GM21447 (cell line): ENCODE measurements at regions not wholly inside any gene's neighbourhood (a gene's known extent, or its start where the extent isn't known, plus 50 kb on each side); places are given as distances from the start of the nearest gene placed in this dataset.
A peak's percentile ranks its signal among the peaks of the same experiment; 100 is the strongest.
"Not testable (repeated sequence)": the region's sequence is repeated elsewhere in the genome, so short reads cannot be mapped to it uniquely, and the experiment has no call there.

Experiments
- ATAC-seq: cut with Tn5 transposase; IDR thresholded peaks from one replicate; pipeline ENCODE4 v1.9.1; 2021; ENCODE audit not compliant: unreplicated experiment

DNA sequence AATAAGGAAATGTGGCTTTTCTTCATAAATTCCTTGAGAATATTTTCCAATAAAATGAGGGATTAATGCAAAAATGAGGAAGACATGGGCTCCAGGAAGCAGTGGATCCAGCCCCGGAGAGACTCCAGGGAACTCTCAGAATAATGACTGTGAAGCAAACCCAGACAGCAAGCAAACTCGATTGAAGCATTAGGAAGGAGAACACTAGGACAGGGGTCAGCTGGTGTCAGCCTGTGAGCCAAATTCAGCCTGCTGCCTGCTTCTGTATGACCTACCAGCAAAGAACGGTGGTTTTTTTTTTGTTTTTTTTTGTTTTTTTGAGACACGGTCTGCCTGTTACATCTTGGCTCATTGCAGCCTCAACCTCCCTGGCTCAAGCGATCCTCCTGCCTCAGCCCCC, 133.9 kb upstream of the FOXN2 start:
- ATAC-seq, result no peak

DNA sequence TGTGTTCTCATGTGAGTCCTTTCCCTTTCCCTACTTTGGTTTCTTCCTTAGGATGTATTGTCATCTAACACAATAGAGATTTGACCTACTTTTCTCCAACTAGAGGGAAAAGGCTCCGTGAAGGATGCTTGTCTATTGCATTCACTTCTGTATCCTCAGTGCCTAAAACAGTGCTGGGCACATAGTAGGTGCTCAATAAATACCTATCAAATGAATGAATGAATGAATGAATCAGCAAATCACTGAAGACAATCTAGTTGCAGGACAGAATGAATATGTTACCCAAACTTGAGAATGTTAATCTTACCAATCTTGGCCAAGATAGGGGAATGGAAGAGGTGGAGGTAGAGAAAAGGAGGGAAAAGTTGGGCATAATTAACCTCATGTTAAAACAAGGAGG, 131.2 kb upstream of the FOXN2 start:
- no peak for ATAC-seq

DNA sequence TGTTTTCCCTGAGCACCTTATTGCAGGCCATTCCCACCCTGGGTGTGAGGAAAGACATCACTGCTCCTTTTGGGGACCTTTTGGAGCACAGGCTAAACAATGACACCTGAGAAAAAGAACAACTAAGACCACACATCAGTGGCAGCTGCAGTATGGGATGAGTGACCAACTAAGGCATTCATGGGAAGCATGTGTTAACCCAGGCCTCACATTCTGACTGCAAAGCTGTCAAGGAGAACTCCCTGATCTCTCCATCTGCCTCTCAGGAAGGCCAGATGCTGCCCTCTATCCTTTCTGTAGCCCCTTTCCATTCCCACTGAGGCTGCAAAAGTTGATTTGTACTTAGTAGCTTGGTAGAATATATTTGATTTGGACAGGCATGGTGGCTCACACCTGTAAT, 130.5 kb upstream of the FOXN2 start:
- no peak for ATAC-seq

DNA sequence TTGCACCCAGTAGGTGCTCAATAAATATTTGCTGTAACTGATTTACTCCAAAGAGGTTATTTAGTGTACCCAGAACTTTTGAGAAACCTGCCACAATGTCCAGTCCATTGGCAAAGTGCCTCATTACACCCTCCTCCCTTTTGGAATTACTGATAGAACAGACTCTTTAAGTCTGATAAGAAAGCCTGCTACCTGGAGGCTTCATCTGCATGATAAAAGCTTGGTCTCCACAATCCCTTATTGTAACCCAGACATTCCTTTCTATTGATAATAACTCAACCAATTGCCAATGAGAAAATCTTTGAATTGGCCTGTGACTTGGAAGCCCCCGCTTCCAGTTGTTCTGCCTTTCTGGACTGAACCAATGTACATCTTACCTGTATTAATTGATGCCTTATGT, 127.0 kb upstream of the FOXN2 start:
- ATAC-seq, result no peak

DNA sequence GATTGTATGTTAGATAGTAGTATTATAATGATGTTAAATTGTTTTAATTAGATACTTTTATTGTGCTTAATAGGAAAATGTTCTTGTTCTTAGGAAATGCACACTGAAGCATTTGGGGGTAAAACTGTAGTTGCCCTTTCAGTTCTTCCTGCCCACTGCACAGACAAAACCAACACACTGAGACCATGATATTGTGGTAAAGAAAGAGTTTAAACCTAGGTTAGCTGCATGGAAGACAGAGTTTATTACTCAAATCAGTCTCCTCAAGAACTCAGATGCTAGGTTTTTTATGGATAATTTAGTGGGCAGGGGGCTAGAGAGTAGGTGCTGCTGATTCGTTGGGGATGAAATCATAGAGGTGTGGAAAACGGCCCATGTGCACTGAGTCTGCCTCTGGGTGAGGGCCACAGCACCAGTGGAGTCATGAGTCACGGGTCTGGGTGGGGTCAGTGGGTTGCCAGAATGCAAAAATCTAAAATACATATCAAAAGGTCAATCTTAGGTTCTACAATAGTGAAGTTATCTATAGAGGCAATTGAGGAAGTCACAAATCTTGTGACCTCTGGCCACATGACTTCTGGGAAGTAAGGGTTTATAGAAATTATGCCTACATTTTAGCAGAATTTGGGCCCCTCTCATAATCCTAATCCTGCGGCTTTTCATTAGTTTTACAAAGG, 124.8 kb upstream of the FOXN2 start:
- ATAC-seq, result no peak

DNA sequence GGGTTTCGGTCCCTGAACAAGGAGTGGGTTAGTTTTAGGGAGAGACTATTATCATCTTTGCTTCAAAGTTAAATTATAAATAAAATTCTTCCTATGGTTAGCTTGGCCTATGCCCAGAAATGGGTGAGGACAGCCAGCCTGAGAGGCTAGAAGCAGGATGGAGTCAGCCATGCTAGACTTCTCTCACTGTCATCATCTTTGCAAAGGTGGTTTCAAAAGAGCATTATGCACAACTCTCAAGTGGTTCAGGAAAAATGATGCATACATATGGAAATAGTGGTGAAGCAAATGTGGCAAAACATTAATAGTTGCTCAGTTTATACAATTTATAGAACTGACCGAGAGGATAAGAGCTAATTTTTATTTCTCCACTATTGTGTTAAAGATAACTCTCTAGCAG, 124.3 kb upstream of the FOXN2 start:
- no peak for ATAC-seq

DNA sequence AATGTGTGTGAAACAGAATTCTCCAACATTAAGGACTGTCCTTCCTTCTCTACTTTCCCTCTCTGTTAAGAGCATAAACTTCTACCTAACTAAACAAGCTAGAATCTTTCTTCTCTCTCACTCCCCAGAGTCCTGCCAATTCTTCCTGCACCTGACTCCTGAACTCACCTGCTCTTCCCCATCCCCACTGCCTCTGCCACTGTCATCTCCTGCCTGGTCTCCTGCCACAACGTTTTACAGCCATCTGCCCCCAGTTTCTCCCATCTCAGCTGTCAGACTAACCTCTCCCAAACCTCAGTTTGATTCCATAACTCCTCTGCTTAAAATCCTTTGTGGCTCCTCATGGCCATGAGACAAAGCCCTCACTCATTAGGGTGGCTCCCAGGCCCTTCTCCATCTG, 119.8 kb upstream of the FOXN2 start:
- no peak for ATAC-seq

DNA sequence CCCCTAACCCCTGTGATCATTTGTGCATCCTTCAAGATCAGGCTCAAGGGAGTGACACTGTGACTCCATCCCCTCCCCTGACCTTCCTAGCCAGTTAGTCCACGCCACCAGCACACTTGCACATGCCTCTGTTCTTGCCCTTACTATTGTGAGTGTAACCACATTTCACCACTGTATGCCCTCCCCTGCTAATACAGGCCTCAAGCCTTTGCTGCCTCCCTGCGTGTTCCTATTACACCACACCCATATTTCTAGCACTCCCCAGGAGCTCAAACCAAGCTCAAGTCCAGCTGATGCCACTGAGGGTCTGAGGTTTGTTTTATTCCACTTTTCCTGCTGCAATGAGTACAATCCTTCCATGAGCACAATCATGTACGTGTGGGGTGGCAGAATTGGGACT, 119.3 kb upstream of the FOXN2 start:
- no peak for ATAC-seq

DNA sequence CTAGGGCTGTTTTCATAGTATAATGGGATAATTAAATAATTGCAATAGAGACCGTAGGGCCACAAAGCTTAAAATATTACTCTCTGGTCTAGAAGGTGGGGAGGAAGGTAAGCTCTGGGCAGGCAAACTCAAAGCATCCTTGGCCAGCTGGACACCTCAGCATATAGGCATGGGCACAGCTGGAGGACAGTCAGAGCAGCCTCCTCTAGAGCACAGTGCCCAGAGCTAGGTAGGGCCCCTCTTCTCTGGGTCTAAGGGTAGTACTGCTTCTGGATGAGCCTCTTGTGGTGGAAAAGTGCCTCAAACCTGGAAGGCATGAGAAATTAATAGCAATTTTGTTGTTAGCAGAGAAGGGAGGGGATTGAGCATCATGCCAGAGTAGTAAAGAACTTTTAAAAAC, 116.9 kb upstream of the FOXN2 start:
- no peak for ATAC-seq

DNA sequence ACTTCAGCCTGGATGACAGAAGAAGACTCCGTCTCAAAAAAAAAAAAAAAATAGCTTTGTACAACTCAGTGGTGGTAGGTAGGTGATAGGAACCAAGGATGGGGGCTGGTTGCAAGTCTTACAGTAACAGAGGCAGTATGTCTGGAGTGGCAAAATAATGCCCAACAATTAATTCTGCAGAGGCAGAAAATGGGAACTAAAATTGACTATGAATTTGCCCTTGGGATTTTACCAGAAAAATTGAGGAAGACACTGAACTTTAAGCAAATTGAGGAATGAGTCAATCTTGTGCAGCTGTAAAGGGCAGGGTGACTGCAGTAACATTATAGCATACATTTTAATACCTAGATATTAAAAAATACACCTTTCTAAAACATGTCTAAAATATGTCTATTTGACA, 116.1 kb upstream of the FOXN2 start:
- no peak for ATAC-seq

DNA sequence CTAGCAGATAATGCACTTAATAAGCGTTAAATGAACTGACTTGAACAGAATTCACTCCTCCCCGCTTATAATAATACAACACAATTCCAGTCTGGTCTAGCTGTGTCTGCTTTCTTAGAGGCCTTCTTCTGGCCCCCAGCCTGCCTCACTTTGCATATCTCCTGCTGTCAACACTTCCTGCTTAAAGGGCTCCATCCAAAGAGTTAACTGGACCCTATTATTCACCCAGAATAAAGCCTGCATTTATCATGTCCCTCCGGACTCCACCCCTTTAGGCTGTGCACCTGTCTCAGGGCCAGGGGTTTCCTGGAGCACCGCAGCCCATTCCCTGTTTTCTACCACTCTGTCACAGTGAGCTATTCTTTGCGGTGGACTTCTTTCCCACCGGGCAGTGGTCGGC, 115.4 kb upstream of the FOXN2 start:
- no peak for ATAC-seq

DNA sequence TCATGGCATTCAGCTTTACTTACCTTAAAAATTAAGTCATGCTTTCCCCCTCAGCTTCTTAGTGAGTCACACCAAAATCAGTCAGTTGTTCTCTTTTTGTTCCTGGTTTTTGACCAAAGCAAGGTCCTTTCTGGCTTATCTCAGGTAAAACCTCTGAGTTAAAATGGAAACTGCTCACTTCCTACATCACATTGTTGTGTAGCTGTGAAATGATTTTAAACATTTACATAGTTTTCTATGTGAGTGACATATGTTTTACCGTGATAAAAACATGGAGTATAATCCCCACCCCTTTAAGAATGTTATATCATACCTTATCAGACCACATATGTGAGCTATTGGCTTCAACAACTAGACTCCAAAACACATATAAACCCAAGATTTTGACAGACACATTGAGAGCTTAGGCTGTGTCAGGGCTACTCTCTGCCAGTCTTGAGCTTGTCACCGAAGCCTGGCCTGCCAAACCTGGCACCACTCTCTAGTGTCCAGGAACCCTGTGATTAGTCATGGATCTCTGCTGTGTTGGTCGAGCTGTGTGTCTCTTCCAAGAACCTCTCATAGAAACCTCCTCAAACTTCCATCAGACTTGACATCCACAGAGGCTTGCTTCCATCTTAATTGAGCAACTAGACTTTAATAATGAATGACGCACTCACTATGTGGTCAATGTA, 113.7 kb upstream of the FOXN2 start:
- ATAC-seq, result peak; percentile 62

DNA sequence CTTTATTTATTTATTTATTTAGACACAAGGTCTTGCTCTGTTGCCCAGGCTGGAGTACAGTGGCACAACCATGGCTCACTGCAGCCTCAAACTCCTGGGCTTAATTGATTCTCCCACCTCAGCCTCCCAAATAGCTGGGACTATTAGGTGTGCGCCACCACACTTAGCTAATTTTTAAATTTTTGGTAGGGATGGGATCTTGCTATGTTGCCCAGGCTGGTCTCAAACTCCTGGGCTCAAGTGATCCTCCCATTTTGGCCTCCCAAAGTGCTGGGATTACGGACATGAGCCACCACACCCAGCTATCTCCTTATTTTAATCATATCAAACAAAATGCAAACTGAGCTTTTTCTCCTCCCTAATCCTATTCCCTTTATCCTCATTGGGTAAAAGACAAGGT, 113.0 kb upstream of the FOXN2 start:
- ATAC-seq, result not testable (repeated sequence)

DNA sequence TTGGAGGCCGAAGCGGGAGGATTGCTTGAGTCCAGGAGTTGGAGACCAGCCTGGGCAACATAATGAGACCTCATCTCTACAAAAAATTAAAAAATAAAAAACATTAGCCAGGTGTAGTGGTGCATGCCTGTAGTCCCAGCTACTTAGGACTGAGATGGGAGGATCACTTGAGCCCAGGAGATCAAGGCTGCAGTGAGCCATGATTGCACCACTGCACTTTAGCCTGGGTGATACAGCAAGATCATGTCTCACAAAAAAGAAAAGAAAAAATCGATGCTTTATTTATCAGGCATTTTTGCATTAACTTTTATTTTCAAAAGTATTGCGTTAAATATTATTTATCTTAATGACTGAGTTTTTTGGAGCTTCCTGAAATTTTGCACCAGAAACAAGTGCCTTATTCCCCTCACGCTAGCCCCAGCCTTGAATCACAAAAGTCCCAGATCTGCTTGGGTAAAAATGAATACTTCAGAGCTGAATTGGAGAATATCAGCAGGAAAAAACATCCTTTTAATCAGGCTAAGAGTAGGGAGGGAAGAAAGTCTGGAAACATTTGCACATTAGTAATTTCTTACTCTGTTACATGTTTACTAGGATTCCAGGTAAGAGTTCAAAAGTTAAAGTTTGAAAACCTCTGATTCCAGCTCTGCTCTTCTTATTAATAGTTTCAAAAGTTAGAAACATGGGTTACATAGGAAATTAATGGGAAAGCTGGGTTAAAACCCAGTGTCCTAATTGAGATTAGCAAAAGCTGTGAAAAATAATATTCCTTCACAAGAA, 111.4 kb upstream of the FOXN2 start:
- ATAC-seq, result no peak

DNA sequence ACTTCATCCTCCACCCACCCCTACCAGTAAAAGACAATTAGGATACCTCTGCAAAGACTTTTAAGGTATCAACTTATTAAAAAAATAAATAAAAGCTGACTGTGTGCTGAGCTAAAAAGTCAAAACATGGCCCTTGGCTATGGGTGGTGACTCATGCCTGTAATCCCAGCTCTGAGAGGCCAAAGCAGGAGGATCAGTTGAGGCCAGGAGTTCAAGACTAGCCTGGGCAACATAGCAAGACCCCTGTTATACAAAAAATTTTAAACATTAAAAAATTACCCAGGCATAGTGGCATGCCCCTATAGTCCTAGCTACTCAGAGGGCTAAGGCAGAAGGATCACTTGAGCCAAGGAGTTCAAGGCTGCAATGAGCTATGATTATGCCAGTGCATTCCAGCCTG, 110.8 kb upstream of the FOXN2 start:
- ATAC-seq, result no peak

DNA sequence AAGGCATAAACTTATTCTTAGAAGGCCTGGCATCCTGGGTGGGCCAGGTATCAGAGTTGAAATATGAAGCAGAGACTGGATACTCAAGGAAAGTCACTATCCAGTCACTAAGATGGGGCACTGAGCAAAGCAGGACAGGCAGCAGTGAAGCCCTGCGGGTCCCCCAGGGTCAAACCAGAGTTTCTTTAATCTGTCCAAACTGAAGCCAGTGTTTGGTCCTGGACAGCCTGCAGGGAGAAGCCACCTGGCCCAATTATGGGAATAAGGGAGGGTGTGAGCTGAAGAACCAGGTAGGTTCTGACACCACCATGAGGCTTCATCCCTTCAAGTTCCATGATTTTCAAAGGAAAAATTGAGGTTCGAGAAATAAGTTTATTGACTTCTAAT, 109.7 kb upstream of the FOXN2 start:
- ATAC-seq, result no peak

DNA sequence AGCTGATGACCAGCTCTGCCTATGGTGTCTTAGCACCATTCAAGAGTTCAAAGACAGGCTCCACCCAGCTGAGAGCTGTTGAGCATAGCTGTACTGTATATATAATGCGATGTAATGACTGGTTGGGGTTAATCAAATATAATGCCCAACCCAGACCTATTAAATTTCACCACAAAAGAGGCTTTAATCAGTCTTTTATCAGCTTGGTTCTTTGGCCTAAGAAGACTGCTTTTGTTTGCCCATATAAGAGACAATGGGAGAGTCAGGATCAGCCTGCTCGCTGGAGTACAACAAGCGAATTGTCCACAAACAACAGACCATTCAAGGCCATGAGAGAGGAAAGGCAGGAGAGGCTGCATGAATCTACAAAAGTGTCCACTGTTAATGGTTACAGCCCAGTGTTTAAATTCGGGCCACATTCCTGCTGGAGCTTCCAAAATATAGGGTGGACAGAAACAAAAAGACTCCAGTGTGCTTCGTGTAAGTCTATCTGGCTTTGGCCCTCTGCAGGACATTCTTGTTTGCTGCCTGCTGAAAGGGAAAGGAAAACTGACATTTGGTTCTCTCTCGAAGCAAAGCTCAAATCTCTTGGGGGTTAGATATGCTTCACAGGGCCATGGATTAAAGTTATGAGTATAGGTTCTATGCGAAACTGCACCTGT, 109.2 kb upstream of the FOXN2 start:
- peak; percentile 83 for ATAC-seq

DNA sequence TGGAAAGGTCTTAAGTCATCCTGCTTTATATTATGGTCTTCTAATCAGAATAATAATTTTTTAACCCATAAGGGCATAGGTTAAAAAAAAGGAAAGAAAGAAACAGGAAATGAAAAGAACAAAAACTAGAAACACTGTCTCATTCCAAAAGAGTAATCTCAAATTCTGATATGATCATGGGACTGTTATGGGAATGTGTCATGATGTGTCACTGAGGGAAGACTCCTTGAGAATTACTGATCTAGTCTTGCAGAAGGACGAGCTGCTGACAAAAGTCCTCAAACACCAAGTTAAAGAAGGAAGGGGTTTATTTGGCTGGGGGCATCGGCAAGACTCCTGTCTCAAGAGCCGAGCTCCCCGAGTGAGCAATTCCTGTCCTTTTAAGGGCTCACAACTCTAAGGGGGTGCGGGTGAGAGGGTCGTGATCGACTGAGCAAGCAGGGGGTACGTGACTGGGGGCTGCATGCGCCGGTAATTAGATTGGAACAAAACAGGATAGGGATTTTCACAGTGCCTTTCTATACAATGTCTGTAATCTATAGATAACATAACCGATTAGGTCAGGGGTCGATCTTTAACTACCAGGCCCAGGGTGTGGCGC, 108.3 kb upstream of the FOXN2 start:
- ATAC-seq, result not testable (repeated sequence)

DNA sequence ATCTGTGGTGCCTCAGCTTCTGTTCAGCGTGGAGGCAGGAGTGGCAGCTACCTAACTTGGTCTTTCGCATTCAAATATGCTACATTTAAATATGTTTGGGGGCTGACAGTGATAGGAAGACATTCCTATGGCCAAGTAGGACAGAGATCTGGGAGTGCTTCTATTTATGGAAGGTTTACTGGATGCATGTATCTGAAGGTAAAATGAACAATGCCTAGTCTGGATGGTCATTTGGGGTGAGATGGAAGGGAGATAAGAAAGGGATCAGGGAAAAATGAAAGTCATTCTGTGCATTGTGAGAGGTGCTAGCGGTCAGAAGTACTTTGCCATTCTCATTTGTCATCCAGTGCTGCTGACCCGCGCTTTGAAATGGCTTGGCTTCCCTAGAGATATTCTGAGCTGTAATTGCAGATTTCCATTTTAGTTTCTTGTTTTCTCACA, 107.3 kb upstream of the FOXN2 start:
- no peak for ATAC-seq

DNA sequence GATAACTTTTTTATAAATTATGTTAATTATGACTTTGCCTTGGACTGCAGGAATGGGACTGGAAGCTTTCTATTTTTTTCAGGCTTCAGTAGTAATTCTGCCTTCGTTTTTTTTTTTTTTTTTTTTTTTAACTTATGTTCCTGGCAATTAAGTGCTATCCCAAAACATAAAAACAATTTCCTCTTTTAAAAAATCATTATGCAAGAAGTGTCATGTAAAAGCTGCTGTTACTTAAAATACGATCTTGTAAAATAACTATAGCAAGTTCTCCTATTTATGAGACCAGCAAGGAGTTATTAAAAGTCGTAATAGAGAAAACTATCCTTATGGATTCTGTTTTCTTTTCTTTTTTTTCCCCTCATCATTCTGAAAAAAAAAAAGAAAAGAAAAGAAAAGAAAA, 106.6 kb upstream of the FOXN2 start:
- no peak for ATAC-seq

DNA sequence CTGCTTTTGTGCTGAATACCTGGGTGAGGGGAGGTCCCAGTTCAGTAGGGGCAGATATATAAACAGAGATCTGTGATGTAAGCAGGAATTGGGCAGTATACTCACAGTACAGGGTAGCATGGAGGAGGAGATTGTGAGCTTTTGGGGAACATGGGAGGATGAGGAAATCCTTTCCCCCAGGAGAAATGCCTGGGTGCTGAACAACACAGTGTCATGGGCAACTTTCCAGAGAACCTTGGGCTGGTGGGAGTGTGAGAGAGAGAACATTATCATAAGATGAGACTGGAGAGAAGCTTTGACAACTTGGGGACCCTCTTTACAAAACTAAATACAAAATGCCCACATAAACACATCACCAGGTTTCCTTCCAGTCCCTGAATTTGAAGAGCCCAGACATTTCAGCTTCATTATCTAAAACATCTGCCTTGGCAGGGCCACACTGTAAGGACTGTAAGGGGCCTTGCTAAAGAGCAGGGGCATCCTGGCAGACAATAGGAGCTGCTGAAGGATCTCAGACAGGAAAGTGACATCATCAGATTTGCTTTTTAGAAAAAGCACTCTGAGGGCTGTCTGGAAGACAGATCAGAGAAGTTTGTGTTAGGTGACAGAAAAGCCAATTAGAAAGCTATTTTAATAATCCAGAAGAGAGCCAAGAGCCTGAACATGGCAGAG, 105.1 kb upstream of the FOXN2 start:
- no peak for ATAC-seq
